GM23338 (cell line): ENCODE measurements at regions not wholly inside any gene's neighbourhood (a gene's known extent, or its start where the extent isn't known, plus 50 kb on each side); places are given as distances from the start of the nearest gene placed in this dataset.

Experiments used
- ATAC-seq: fragments of 200-7000 bp; cut with Tn5 transposase; 3 replicates; pipeline ENCODE4 v1.9.1; 2020
- DNase-seq: peaks from one replicate; pipeline ENCODE4 v3.0.0-alpha.2; 2015; ENCODE audit warnings: low spot score
- H2AFZ ChIP-seq: fragments of 200-600 bp; sonication (generic); 2 replicates; pipeline ENCODE4 v1.8.0; 2016; ENCODE audit warnings: antibody characterized with exemption, mild to moderate bottlenecking, moderate library complexity
- H3F3A ChIP-seq: fragments of 200-600 bp; sonication (generic); replicated peaks from 2 replicates; pipeline ENCODE4 v1.8.0; 2017; ENCODE audit warnings: antibody characterized with exemption, mixed run types, low read depth
- H3K27ac ChIP-seq: fragments of 200-600 bp; sonication (generic); 2 replicates; pipeline ENCODE4 v1.6.1; 2016; ENCODE audit warnings: low read depth
- H3K27me3 ChIP-seq: fragments of 200-600 bp; sonication (generic); 2 replicates; pipeline ENCODE4 v1.8.0; 2016; ENCODE audit warnings: mild to moderate bottlenecking, mixed run types, moderate library complexity; ENCODE audit not compliant: insufficient read depth
- H3K36me3 ChIP-seq: fragments of 200-600 bp; sonication (generic); 2 replicates; pipeline ENCODE4 v1.8.0; 2016; ENCODE audit warnings: mild to moderate bottlenecking; ENCODE audit not compliant: insufficient read depth
- H3K4me1 ChIP-seq: fragments of 200-600 bp; sonication (generic); 2 replicates; pipeline ENCODE4 v1.8.0; 2016; ENCODE audit warnings: mild to moderate bottlenecking, moderate library complexity; ENCODE audit not compliant: insufficient read depth
- H3K4me2 ChIP-seq: fragments of 200-600 bp; sonication (generic); 2 replicates; pipeline ENCODE4 v1.7.1; 2017; ENCODE audit warnings: mixed run types
- H3K4me3 ChIP-seq: fragments of 200-600 bp; sonication (generic); 2 replicates; pipeline ENCODE4 v1.6.1; 2016; ENCODE audit warnings: mixed run types
- H3K79me2 ChIP-seq: fragments of 200-600 bp; sonication (generic); replicated peaks from 2 replicates; pipeline ENCODE4 v1.8.0; 2017; ENCODE audit warnings: mild to moderate bottlenecking; ENCODE audit not compliant: insufficient read depth
- H3K9me2 ChIP-seq: fragments of 200-600 bp; sonication (generic); 2 replicates; pipeline ENCODE4 v1.8.0; 2017; ENCODE audit not compliant: insufficient read depth
- H4K20me1 ChIP-seq: fragments of 200-600 bp; sonication (generic); replicated peaks from 2 replicates; pipeline ENCODE4 v1.8.0; 2017; ENCODE audit warnings: mild to moderate bottlenecking; ENCODE audit not compliant: insufficient read depth
- H3K27ac Mint-ChIP-seq: 2 replicates; pipeline ENCODE4 v1.8.0; 2020; ENCODE audit warnings: inconsistent platforms, mild to moderate bottlenecking, moderate library complexity, mixed read lengths
- H3K27me3 Mint-ChIP-seq: 3 replicates; pipeline ENCODE4 v1.8.0; 2022; ENCODE audit warnings: low read depth, mild to moderate bottlenecking, moderate library complexity, mixed read lengths, inconsistent platforms; ENCODE audit not compliant: insufficient read depth, poor library complexity
- H3K36me3 Mint-ChIP-seq: 3 replicates; pipeline ENCODE4 v1.8.0; 2021; ENCODE audit warnings: low read depth, mild to moderate bottlenecking, inconsistent platforms, moderate library complexity, mixed read lengths
- H3K4me1 Mint-ChIP-seq: 3 replicates; pipeline ENCODE4 v1.8.0; 2020; ENCODE audit warnings: mild to moderate bottlenecking, inconsistent platforms, mixed read lengths
- H3K4me3 Mint-ChIP-seq: 3 replicates; pipeline ENCODE4 v1.8.0; 2021; ENCODE audit warnings: moderate library complexity, mild to moderate bottlenecking, inconsistent platforms, mixed read lengths
- H3K9me3 Mint-ChIP-seq: 3 replicates; pipeline ENCODE4 v1.8.0; 2020; ENCODE audit warnings: moderate library complexity, mild to moderate bottlenecking, inconsistent platforms, mixed read lengths
- CREB1 ChIP-seq: fragments of 250-450 bp; sonication (Bioruptor Pico); IDR thresholded peaks from 2 replicates; pipeline ENCODE4 v1.5.0; 2020; ENCODE audit warnings: low read depth, mild to moderate bottlenecking, moderate library complexity
- EZH2 ChIP-seq: fragments of 200-600 bp; sonication (generic); IDR thresholded peaks from one replicate; pipeline ENCODE4 v1.8.0; 2017; ENCODE audit warnings: antibody characterized with exemption, mild to moderate bottlenecking, low read depth; ENCODE audit not compliant: unreplicated experiment
- EZH2phosphoT487 ChIP-seq: fragments of 200-600 bp; sonication (generic); IDR thresholded peaks from one replicate; pipeline ENCODE4 v1.8.1; 2018; ENCODE audit warnings: antibody characterized with exemption; ENCODE audit not compliant: unreplicated experiment
- JUNB ChIP-seq: IDR thresholded peaks from one replicate; pipeline ENCODE4 v1.6.1; 2016; ENCODE audit warnings: antibody characterized with exemption; ENCODE audit not compliant: unreplicated experiment
- NANOG ChIP-seq: IDR thresholded peaks from 2 replicates; pipeline ENCODE4 v1.6.1; 2016; ENCODE audit warnings: antibody characterized with exemption, borderline replicate concordance
- STAT1 ChIP-seq: IDR thresholded peaks from one replicate; pipeline ENCODE4 v1.6.1; 2016; ENCODE audit warnings: antibody characterized with exemption; ENCODE audit not compliant: unreplicated experiment
- ZNF114 ChIP-seq: fragments of 250-450 bp; sonication (Bioruptor Pico); IDR thresholded peaks from 2 replicates; pipeline ENCODE4 v1.5.0; 2020; ENCODE audit warnings: mild to moderate bottlenecking, moderate library complexity
- ZNF331 ChIP-seq: fragments of 250-450 bp; sonication (Bioruptor Pico); IDR thresholded peaks from 2 replicates; pipeline ENCODE4 v1.5.0; 2020; ENCODE audit warnings: low read depth, mild to moderate bottlenecking, moderate library complexity
- TF ChIP-seq, protein P1 (sequence below): IDR thresholded peaks from one replicate; pipeline ENCODE4 v1.6.1; 2018; ENCODE audit warnings: antibody characterized with exemption; ENCODE audit not compliant: unreplicated experiment
- TF ChIP-seq, protein P2 (sequence below), 2 experiments: fragments of 200-600 bp in 1 of 2; sonication (generic) in 1 of 2; conservative IDR thresholded peaks; 2 replicates each; pipeline versions ENCODE4 v1.5.1 to v1.6.1; 2016 to 2017; ENCODE audit warnings: antibody characterized with exemption in 2 of 2, low read depth in 2 of 2, mild to moderate bottlenecking in 2 of 2, moderate library complexity in 1 of 2
- TF ChIP-seq, protein P3 (sequence below): IDR thresholded peaks from 2 replicates; pipeline ENCODE4 v1.6.1; 2016; ENCODE audit warnings: antibody characterized with exemption

DNA sequence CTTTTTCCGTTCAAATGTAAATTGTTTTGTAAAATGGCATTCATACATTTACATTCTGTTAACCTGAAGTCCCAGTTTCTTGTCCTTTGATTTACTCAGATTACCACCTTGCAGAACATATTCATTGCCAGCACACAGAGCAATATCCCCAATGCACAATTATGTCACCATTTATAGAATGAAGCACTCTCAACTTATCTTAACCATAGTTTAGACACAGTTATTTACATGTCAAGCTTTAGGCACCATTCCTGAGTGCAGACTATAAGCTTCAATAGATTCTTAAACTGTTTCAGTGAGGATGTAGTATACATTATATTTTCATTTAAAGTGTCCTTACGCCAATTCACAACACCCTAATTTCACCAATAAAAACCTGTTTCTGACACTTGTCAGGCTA, 1977.9 kb downstream of the SUCLG1 start:
- TF ChIP-seq, protein P1, sequence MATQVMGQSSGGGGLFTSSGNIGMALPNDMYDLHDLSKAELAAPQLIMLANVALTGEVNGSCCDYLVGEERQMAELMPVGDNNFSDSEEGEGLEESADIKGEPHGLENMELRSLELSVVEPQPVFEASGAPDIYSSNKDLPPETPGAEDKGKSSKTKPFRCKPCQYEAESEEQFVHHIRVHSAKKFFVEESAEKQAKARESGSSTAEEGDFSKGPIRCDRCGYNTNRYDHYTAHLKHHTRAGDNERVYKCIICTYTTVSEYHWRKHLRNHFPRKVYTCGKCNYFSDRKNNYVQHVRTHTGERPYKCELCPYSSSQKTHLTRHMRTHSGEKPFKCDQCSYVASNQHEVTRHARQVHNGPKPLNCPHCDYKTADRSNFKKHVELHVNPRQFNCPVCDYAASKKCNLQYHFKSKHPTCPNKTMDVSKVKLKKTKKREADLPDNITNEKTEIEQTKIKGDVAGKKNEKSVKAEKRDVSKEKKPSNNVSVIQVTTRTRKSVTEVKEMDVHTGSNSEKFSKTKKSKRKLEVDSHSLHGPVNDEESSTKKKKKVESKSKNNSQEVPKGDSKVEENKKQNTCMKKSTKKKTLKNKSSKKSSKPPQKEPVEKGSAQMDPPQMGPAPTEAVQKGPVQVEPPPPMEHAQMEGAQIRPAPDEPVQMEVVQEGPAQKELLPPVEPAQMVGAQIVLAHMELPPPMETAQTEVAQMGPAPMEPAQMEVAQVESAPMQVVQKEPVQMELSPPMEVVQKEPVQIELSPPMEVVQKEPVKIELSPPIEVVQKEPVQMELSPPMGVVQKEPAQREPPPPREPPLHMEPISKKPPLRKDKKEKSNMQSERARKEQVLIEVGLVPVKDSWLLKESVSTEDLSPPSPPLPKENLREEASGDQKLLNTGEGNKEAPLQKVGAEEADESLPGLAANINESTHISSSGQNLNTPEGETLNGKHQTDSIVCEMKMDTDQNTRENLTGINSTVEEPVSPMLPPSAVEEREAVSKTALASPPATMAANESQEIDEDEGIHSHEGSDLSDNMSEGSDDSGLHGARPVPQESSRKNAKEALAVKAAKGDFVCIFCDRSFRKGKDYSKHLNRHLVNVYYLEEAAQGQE: no peak
- TF ChIP-seq NANOG (no peak), JUNB (no peak)

DNA sequence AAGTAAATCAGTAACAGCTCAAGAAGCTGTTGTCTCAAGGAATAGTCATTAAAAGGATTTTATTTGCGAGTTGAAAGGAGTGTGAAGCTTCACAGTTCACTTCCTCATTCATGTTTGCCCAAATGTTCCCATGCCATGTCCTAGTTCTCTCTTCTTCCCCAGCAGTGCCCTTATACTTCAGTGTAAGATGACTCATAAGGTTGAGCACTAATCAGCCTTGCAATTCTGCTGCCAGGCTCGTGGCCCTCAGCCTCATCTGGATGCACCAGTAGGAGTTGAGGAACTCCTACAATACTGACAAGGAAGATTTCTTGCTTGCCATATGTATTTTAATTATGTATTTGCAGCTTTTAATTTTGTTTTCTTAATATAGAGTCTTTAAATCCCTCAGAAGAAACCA, 1980.4 kb downstream of the SUCLG1 start:
- H2AFZ ChIP-seq: no peak overlapping the region
- TF ChIP-seq EZH2phosphoT487: no peak
- TF ChIP-seq ZNF114: no peak
- TF ChIP-seq EZH2: no peak
- no peak for TF ChIP-seq ZNF331
- no peak for TF ChIP-seq CREB1
- TF ChIP-seq STAT1: no peak
- TF ChIP-seq, protein P2, sequence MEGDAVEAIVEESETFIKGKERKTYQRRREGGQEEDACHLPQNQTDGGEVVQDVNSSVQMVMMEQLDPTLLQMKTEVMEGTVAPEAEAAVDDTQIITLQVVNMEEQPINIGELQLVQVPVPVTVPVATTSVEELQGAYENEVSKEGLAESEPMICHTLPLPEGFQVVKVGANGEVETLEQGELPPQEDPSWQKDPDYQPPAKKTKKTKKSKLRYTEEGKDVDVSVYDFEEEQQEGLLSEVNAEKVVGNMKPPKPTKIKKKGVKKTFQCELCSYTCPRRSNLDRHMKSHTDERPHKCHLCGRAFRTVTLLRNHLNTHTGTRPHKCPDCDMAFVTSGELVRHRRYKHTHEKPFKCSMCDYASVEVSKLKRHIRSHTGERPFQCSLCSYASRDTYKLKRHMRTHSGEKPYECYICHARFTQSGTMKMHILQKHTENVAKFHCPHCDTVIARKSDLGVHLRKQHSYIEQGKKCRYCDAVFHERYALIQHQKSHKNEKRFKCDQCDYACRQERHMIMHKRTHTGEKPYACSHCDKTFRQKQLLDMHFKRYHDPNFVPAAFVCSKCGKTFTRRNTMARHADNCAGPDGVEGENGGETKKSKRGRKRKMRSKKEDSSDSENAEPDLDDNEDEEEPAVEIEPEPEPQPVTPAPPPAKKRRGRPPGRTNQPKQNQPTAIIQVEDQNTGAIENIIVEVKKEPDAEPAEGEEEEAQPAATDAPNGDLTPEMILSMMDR (conservative IDR thresholded peaks at IDR 0.05; ENCODE audit: low read depth in 2 of 2): no peak
- TF ChIP-seq, protein P3, sequence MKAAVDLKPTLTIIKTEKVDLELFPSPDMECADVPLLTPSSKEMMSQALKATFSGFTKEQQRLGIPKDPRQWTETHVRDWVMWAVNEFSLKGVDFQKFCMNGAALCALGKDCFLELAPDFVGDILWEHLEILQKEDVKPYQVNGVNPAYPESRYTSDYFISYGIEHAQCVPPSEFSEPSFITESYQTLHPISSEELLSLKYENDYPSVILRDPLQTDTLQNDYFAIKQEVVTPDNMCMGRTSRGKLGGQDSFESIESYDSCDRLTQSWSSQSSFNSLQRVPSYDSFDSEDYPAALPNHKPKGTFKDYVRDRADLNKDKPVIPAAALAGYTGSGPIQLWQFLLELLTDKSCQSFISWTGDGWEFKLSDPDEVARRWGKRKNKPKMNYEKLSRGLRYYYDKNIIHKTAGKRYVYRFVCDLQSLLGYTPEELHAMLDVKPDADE: no peak
- TF ChIP-seq, protein P1: no peak
- no peak for TF ChIP-seq NANOG
- no peak for TF ChIP-seq JUNB

More for the DNA sequence above, 1977.9 kb downstream of the SUCLG1 start:
- ATAC-seq (no peak), DNase-seq (no peak)
- Histone ChIP-seq H3K4me2 (no peak overlapping the region), H3F3A (no peaks in the 10 kb centered on the region), H2AFZ (no peak overlapping the region), H3K36me3 (no peaks in the 10 kb centered on the region), H4K20me1 (no peaks in the 10 kb centered on the region), H3K27me3 (no peaks in the 10 kb centered on the region), H3K4me1 (no peaks in the 10 kb centered on the region), H3K79me2 (no peaks in the 10 kb centered on the region), H3K9me2 (no peaks in the 10 kb centered on the region), H3K27ac (no peak overlapping the region), H3K4me3 (no peak overlapping the region)
- Mint-ChIP-seq H3K27me3 (no peaks in the 10 kb centered on the region), H3K4me3 (no peak overlapping the region), H3K36me3 (no peaks in the 10 kb centered on the region), H3K27ac (no peak overlapping the region), H3K4me1 (no peaks in the 10 kb centered on the region; the same call in 2 of the 3 replicates), H3K9me3 (peaks cover 3% of the 10 kb centered on the region; the same call in 1 of the 3 replicates)

More for the DNA sequence above, 1980.4 kb downstream of the SUCLG1 start:
- Histone ChIP-seq H3K4me3 (no peak overlapping the region), H3K79me2 (no peaks in the 10 kb centered on the region), H3K27ac (no peak overlapping the region), H3K27me3 (no peaks in the 10 kb centered on the region), H3K36me3 (no peaks in the 10 kb centered on the region), H3K9me2 (no peaks in the 10 kb centered on the region), H3K4me1 (no peaks in the 10 kb centered on the region), H3K4me2 (no peak overlapping the region), H3F3A (no peaks in the 10 kb centered on the region), H4K20me1 (no peaks in the 10 kb centered on the region)
- H3K4me3 Mint-ChIP-seq: no peak overlapping the region
- no peaks in the 10 kb centered on the region for H3K27me3 Mint-ChIP-seq
- no peak overlapping the region for H3K27ac Mint-ChIP-seq
- H3K36me3 Mint-ChIP-seq: no peaks in the 10 kb centered on the region
- DNase-seq (no peak), ATAC-seq (no peak)
- H3K4me1 Mint-ChIP-seq: no peaks in the 10 kb centered on the region; the same call in 2 of the 3 replicates
- peaks cover 3% of the 10 kb centered on the region; the same call in 1 of the 3 replicates for H3K9me3 Mint-ChIP-seq
